PC-9 (cell line): ENCODE measurements at regions not wholly inside any gene's neighbourhood (a gene's known extent, or its start where the extent isn't known, plus 50 kb on each side); places are given as distances from the start of the nearest gene placed in this dataset.

Source experiments
- BruUV-seq: library from RNA; stranded (reverse); fragments of 400-500 nt; replicated peaks from 2 replicates; lab custom pipeline; 2021; lab: Mats Ljungman, UMichigan
- CTCF ChIA-PET: fragments of 300-600 bp; sonication (Branson Sonifier 250); formaldehyde crosslinking; loops from one replicate; lab custom pipeline; 2022; ENCODE audit warnings: antibody characterized with exemption; lab: Charles Lee
- POLR2A ChIA-PET: fragments of 300-600 bp; sonication (Branson Sonifier 250); formaldehyde crosslinking; loops from one replicate; lab custom pipeline; 2022; ENCODE audit warnings: antibody characterized with exemption; ENCODE audit not compliant: unreplicated experiment; lab: Charles Lee
- DNase-seq, 2 experiments: peaks; one replicate each; pipeline versions ENCODE4 v3.0.0 to v3.0.0-alpha.2; 2015 to 2022; ENCODE audit warnings: mixed read lengths in 1 of 2
- H2AFZ ChIP-seq: fragments of 200-600 bp; sonication (generic); 2 replicates; pipeline ENCODE4 v1.8.1; 2017; ENCODE audit warnings: antibody characterized with exemption
- H3F3A ChIP-seq: fragments of 200-600 bp; sonication (generic); 2 replicates; pipeline ENCODE4 v1.8.1; 2017; ENCODE audit warnings: antibody characterized with exemption, mild to moderate bottlenecking, low read depth; ENCODE audit not compliant: insufficient read depth
- H3K27ac ChIP-seq: fragments of 200-600 bp; sonication (generic); 2 replicates; pipeline ENCODE4 v1.6.1; 2016; ENCODE audit warnings: mixed run types
- H3K27me3 ChIP-seq: fragments of 200-600 bp; sonication (generic); 2 replicates; pipeline ENCODE4 v1.6.1; 2016; ENCODE audit warnings: low read depth, mixed run types; ENCODE audit not compliant: insufficient read depth
- H3K36me3 ChIP-seq: fragments of 200-600 bp; sonication (generic); 2 replicates; pipeline ENCODE4 v1.6.1; 2016; ENCODE audit warnings: low read depth, mixed run types
- H3K4me1 ChIP-seq: fragments of 200-600 bp; sonication (generic); replicated peaks from 2 replicates; pipeline ENCODE4 v1.6.1; 2016; ENCODE audit warnings: mixed run types; ENCODE audit not compliant: insufficient read depth
- H3K4me2 ChIP-seq: fragments of 200-600 bp; sonication (generic); 2 replicates; pipeline ENCODE4 v1.6.1; 2017; ENCODE audit warnings: mixed run types
- H3K4me3 ChIP-seq: fragments of 200-600 bp; sonication (generic); 2 replicates; pipeline ENCODE4 v1.6.1; 2016; ENCODE audit warnings: mixed run types
- H3K79me2 ChIP-seq: fragments of 200-600 bp; sonication (generic); 2 replicates; pipeline ENCODE4 v1.6.1; 2017; ENCODE audit warnings: low read depth, mixed run types
- H3K9me2 ChIP-seq: fragments of 200-600 bp; sonication (generic); 2 replicates; pipeline ENCODE4 v1.8.1; 2017; ENCODE audit warnings: mild to moderate bottlenecking; ENCODE audit not compliant: insufficient read depth
- H3K9me3 ChIP-seq: fragments of 200-600 bp; sonication (generic); 2 replicates; pipeline ENCODE4 v1.8.1; 2016; ENCODE audit warnings: low read depth; ENCODE audit not compliant: insufficient read depth
- H4K20me1 ChIP-seq: fragments of 200-600 bp; sonication (generic); 2 replicates; pipeline ENCODE4 v1.8.1; 2017; ENCODE audit not compliant: insufficient read depth
- EZH2 ChIP-seq: fragments of 200-600 bp; sonication (generic); IDR thresholded peaks from 2 replicates; pipeline ENCODE4 v1.8.0; 2017; ENCODE audit warnings: antibody characterized with exemption, low read depth
- intact Hi-C: fragments of 100-400 bp; cut with micrococcal nuclease; formaldehyde crosslinking; loops from one replicate; pipeline ENCODE4 v1.10.0; 2022; ENCODE audit not compliant: unreplicated experiment
- TF ChIP-seq, protein P1 (sequence below): fragments of 200-600 bp; sonication (generic); conservative IDR thresholded peaks from 2 replicates; pipeline ENCODE4 v1.6.1; 2017; ENCODE audit warnings: mixed run types, antibody characterized with exemption, mild to moderate bottlenecking, moderate library complexity

DNA sequence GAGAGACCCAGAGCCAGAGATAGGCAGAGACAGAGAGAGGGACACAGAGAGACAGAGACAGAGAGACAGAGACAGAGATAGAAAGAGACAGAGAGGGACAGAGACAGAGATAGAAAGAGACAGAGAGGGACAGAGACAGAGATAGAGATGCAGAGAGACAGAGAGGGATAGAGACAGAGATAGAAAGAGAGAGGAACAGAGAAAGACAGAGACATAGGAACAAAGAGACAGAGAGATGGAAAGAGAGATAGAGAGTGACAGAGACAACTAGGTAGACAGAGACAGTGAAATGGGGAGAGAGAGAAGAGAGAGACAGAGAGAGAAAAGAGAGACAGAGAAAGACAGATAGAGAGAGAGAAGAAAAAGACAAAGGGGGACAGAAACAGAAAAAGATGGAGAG lies 165.4 kb upstream of the FOXQ1 start:
- Histone ChIP-seq H3K4me1 (no peaks in the 10 kb centered on the region), H3F3A (no peaks in the 10 kb centered on the region), H3K9me3 (no peaks in the 10 kb centered on the region), H3K36me3 (no peaks in the 10 kb centered on the region), H3K79me2 (no peaks in the 10 kb centered on the region), H4K20me1 (no peaks in the 10 kb centered on the region), H2AFZ (no peak overlapping the region), H3K27ac (no peak overlapping the region), H3K27me3 (no peaks in the 10 kb centered on the region), H3K4me3 (no peak overlapping the region), H3K9me2 (no peaks in the 10 kb centered on the region), H3K4me2 (no peak overlapping the region)
- no TSS peak for BruUV-seq
- intact Hi-C loops: no loop called here
- ChIA-PET POLR2A (no interaction called here), CTCF (no interaction called here)
- DNase-seq: no peak
- TF ChIP-seq EZH2: no peak
- TF ChIP-seq, protein P1, sequence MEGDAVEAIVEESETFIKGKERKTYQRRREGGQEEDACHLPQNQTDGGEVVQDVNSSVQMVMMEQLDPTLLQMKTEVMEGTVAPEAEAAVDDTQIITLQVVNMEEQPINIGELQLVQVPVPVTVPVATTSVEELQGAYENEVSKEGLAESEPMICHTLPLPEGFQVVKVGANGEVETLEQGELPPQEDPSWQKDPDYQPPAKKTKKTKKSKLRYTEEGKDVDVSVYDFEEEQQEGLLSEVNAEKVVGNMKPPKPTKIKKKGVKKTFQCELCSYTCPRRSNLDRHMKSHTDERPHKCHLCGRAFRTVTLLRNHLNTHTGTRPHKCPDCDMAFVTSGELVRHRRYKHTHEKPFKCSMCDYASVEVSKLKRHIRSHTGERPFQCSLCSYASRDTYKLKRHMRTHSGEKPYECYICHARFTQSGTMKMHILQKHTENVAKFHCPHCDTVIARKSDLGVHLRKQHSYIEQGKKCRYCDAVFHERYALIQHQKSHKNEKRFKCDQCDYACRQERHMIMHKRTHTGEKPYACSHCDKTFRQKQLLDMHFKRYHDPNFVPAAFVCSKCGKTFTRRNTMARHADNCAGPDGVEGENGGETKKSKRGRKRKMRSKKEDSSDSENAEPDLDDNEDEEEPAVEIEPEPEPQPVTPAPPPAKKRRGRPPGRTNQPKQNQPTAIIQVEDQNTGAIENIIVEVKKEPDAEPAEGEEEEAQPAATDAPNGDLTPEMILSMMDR: no peak

DNA sequence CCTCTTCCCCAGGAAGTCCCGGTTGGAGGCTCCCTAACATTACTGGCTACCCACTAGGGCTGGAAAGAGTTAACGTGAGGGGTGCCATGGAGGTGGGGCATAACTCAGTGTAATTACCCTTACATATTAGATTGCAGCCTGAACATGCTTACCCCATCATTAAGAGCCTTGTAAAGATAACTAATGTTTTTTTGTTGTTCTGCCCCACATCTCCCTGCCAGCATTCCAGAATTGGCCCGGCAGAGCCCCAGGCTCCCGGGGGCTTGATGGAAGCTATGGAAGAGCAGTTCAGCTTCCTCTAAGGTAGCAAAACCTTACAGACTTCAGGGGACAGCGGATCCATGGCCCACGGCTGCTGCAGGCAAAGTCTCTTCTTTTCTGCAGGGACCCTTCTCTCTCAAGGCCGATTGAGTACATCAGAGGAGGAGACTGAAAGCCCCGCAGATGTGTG lies 166.1 kb upstream of the FOXQ1 start:
- no TSS peak for BruUV-seq
- Histone ChIP-seq H3K79me2 (no peaks in the 10 kb centered on the region), H3K9me3 (no peaks in the 10 kb centered on the region), H3K27ac (no peak overlapping the region), H4K20me1 (no peaks in the 10 kb centered on the region), H3K27me3 (no peaks in the 10 kb centered on the region), H3K4me3 (no peak overlapping the region), H3K36me3 (no peaks in the 10 kb centered on the region), H3K4me1 (no peaks in the 10 kb centered on the region), H3F3A (no peaks in the 10 kb centered on the region), H3K4me2 (no peak overlapping the region), H3K9me2 (no peaks in the 10 kb centered on the region), H2AFZ (no peak overlapping the region)
- CTCF ChIA-PET: no interaction called here
- TF ChIP-seq, protein P1: no peak
- TF ChIP-seq EZH2: no peak
- intact Hi-C loops: no loop called here
- DNase-seq: no peak
- POLR2A ChIA-PET: no interaction called here

DNA sequence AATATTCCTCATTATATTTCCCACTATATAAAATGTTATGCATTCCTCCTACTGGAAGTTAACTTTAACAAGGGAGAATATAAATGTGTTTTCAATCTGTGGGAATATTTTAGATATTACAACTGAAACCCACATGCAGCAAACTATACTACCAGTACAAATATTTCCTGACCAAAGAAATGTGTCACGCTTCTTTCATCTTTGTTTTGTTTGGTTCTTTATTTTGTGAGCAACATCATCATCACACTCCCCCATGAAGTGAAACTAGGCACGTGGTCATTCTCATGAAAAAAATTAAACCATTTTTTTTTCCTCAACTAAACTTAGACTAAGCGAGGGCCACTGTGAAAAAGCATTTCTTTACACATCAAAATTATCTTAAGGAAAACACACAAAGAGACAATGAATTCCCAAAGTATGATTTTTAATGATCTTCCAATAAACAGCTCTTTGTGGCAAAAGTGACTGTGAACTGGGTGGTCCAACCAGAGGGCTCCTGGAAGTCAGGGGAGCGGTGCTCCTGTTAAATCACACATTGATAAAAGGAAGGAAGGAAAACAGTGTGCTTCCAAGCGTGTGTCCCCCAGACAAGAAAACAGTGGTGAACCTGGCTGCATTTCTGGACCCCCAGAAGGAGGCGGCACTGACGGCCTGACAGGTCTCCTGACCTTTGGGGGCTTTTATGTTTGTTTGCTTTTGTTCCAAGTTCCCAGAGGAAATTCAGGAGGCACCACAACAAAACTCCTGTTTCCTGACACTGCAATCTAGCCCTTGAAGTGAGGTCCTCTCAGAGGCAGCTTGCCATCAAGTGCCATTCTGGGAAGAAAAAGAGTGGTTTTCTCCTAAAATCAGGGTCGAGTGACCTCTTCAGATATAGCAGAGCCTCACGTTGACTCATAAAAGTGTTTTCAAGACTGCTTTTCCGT lies 166.8 kb upstream of the FOXQ1 start:
- no TSS peak for BruUV-seq
- Histone ChIP-seq H3K79me2 (no peaks in the 10 kb centered on the region), H3K27ac (no peak overlapping the region), H3K36me3 (no peaks in the 10 kb centered on the region), H3K4me2 (no peak overlapping the region), H3K27me3 (no peaks in the 10 kb centered on the region), H4K20me1 (no peaks in the 10 kb centered on the region), H3K4me1 (no peaks in the 10 kb centered on the region), H3K9me3 (no peaks in the 10 kb centered on the region), H3F3A (no peaks in the 10 kb centered on the region), H2AFZ (no peak overlapping the region), H3K9me2 (no peaks in the 10 kb centered on the region), H3K4me3 (no peak overlapping the region)
- TF ChIP-seq, protein P1: no peak
- no peak for TF ChIP-seq EZH2
- intact Hi-C loops: no loop called here
- POLR2A ChIA-PET: no interaction called here
- no peak for DNase-seq
- CTCF ChIA-PET: no interaction called here
